Stimulated activated CD8-positive, alpha-beta memory T cell treated with anti-CD3 and anti-CD28 coated beads, Interleukin-7, amount 100 ng/mL, for 4 hours (primary cell): ENCODE measurements at regions not wholly inside any gene's neighbourhood (a gene's known extent, or its start where the extent isn't known, plus 50 kb on each side); places are given as distances from the start of the nearest gene placed in this dataset.
"Not testable (repeated sequence)": the region's sequence is repeated elsewhere in the genome, so short reads cannot be mapped to it uniquely, and the experiment has no call there.

ENCODE experiments used
- DNase-seq, 2 donors: peaks; one replicate each; pipeline ENCODE4 v3.0.0-alpha.2; 2020; ENCODE audit warnings: low read depth in 2 of 2

GRCh38 chr2:87315183-87315902, 293.7 kb upstream of the PLGLB1 start:
- not testable (repeated sequence) for DNase-seq

GRCh38 chr2:87317193-87317592, 295.5 kb upstream of the PLGLB1 start:
- DNase-seq = not testable (repeated sequence)

GRCh38 chr2:87318814-87319491, 297.3 kb upstream of the PLGLB1 start:
- DNase-seq = not testable (repeated sequence)

GRCh38 chr2:87319705-87320104, 298.1 kb upstream of the PLGLB1 start:
- DNase-seq = not testable (repeated sequence)

- DNase-seq = not testable (repeated sequence)
Measured at GRCh38 chr2:87321201-87321600, 299.6 kb upstream of the PLGLB1 start.

GRCh38 chr2:87324335-87325041, 302.8 kb upstream of the PLGLB1 start:
- DNase-seq = not testable (repeated sequence)

- not testable (repeated sequence) for DNase-seq
Measured at GRCh38 chr2:87325042-87325910, 303.6 kb upstream of the PLGLB1 start.

GRCh38 chr2:87325911-87326294, 304.3 kb upstream of the PLGLB1 start:
- DNase-seq = not testable (repeated sequence)

GRCh38 chr2:87326754-87327153, 305.1 kb upstream of the PLGLB1 start:
- not testable (repeated sequence) for DNase-seq

- not testable (repeated sequence) for DNase-seq
Measured at GRCh38 chr2:87327648-87328371, 306.2 kb upstream of the PLGLB1 start.

- not testable (repeated sequence) for DNase-seq
Measured at GRCh38 chr2:87329529-87329928, 307.9 kb upstream of the PLGLB1 start.

GRCh38 chr2:87330486-87330885, 308.8 kb upstream of the PLGLB1 start:
- DNase-seq = not testable (repeated sequence)

- DNase-seq = not testable (repeated sequence)
Measured at GRCh38 chr2:87331940-87332583, 310.4 kb upstream of the PLGLB1 start.

- DNase-seq = not testable (repeated sequence)
Measured at GRCh38 chr2:87334888-87335287, 313.2 kb upstream of the PLGLB1 start.

GRCh38 chr2:87338998-87339397, 317.4 kb upstream of the PLGLB1 start:
- DNase-seq = not testable (repeated sequence)

- not testable (repeated sequence) for DNase-seq
Measured at GRCh38 chr2:87341601-87342014, 320.0 kb upstream of the PLGLB1 start.

GRCh38 chr2:87342175-87342574, 320.5 kb upstream of the PLGLB1 start:
- not testable (repeated sequence) for DNase-seq

GRCh38 chr2:87343347-87343746, 321.7 kb upstream of the PLGLB1 start:
- not testable (repeated sequence) for DNase-seq

- DNase-seq = not testable (repeated sequence)
Measured at GRCh38 chr2:87345283-87345682, 323.6 kb upstream of the PLGLB1 start.

GRCh38 chr2:87348556-87348955, 326.9 kb upstream of the PLGLB1 start:
- DNase-seq = not testable (repeated sequence)
